OCI-LY1 (cell line): ENCODE measurements at regions not wholly inside any gene's neighbourhood (a gene's known extent, or its start where the extent isn't known, plus 50 kb on each side); places are given as distances from the start of the nearest gene placed in this dataset.

Experiments
- H2AFZ ChIP-seq: fragments of 200-600 bp; sonication (generic), shearing (Covaris generic); 2 replicates; pipeline ENCODE4 v1.6.0; 2014; ENCODE audit warnings: antibody characterized with exemption, mild to moderate bottlenecking, low read length
- H3F3A ChIP-seq: fragments of 200-600 bp; sonication (generic), shearing (Covaris generic); 2 replicates; pipeline ENCODE4 v1.6.0; 2014; ENCODE audit warnings: mild to moderate bottlenecking, antibody characterized with exemption, low read length, moderate library complexity; ENCODE audit not compliant: insufficient read depth
- H3K27ac ChIP-seq: fragments of 200-600 bp; sonication (generic); 2 replicates; pipeline ENCODE4 v1.5.1; 2014; ENCODE audit warnings: low read length, mixed run types, mild to moderate bottlenecking, low read depth; ENCODE audit not compliant: poor library complexity, severe bottlenecking
- H3K27me3 ChIP-seq: fragments of 200-600 bp; sonication (generic); 2 replicates; pipeline ENCODE4 v1.6.0; 2014; ENCODE audit warnings: antibody characterized with exemption, mild to moderate bottlenecking, low read length, moderate library complexity; ENCODE audit not compliant: insufficient read depth
- H3K36me3 ChIP-seq: fragments of 200-600 bp; sonication (generic); 2 replicates; pipeline ENCODE4 v1.6.1; 2014; ENCODE audit warnings: mild to moderate bottlenecking, antibody characterized with exemption, low read length, moderate library complexity, mixed read lengths; ENCODE audit not compliant: insufficient read depth
- H3K4me1 ChIP-seq: fragments of 200-600 bp; sonication (generic); 2 replicates; pipeline ENCODE4 v1.5.1; 2014; ENCODE audit warnings: mild to moderate bottlenecking, low read length, moderate library complexity; ENCODE audit not compliant: insufficient read depth, severe bottlenecking
- H3K4me2 ChIP-seq: fragments of 200-600 bp; sonication (generic), shearing (Covaris generic); 2 replicates; pipeline ENCODE4 v1.6.1; 2014; ENCODE audit warnings: low read length
- H3K4me3 ChIP-seq: fragments of 200-600 bp; sonication (generic); 2 replicates; pipeline ENCODE4 v1.5.1; 2014; ENCODE audit warnings: low read length, low read depth, mild to moderate bottlenecking, mixed read lengths; ENCODE audit not compliant: poor library complexity, severe bottlenecking
- H3K79me2 ChIP-seq: fragments of 200-600 bp; shearing (Covaris generic); 2 replicates; pipeline ENCODE4 v1.6.1; 2016; ENCODE audit warnings: mixed run types, low read length, mixed read lengths; ENCODE audit not compliant: insufficient read depth
- H3K9ac ChIP-seq: fragments of 200-600 bp; sonication (generic), shearing (Covaris generic); 2 replicates; pipeline ENCODE4 v1.6.1; 2014; ENCODE audit warnings: mild to moderate bottlenecking, low read length, mixed read lengths
- H3K9me2 ChIP-seq: fragments of 200-600 bp; sonication (generic), shearing (Covaris generic); 2 replicates; pipeline ENCODE4 v1.6.1; 2014; ENCODE audit warnings: low read depth, mild to moderate bottlenecking, low read length, mixed read lengths
- H3K9me3 ChIP-seq: fragments of 200-600 bp; shearing (Covaris generic); 2 replicates; pipeline ENCODE4 v1.6.1; 2014; ENCODE audit warnings: low read length, mixed read lengths
- H4K20me1 ChIP-seq: fragments of 200-600 bp; sonication (generic), shearing (Covaris generic); 2 replicates; pipeline ENCODE4 v1.6.0; 2016; ENCODE audit warnings: mild to moderate bottlenecking, low read length; ENCODE audit not compliant: insufficient read depth
- EZH2 ChIP-seq: fragments of 200-600 bp; sonication (generic), shearing (Covaris generic); IDR thresholded peaks from 2 replicates; pipeline ENCODE4 v1.8.0; 2017; ENCODE audit warnings: borderline replicate concordance, mixed run types, mild to moderate bottlenecking, antibody characterized with exemption, low read length, moderate library complexity, mixed read lengths
- TF ChIP-seq, protein P1 (sequence below): fragments of 200-600 bp; sonication (generic), shearing (Covaris generic); IDR thresholded peaks from 2 replicates; pipeline ENCODE4 v1.5.1; 2017; ENCODE audit warnings: mild to moderate bottlenecking, antibody characterized with exemption, low read length, moderate library complexity, mixed read lengths

DNA sequence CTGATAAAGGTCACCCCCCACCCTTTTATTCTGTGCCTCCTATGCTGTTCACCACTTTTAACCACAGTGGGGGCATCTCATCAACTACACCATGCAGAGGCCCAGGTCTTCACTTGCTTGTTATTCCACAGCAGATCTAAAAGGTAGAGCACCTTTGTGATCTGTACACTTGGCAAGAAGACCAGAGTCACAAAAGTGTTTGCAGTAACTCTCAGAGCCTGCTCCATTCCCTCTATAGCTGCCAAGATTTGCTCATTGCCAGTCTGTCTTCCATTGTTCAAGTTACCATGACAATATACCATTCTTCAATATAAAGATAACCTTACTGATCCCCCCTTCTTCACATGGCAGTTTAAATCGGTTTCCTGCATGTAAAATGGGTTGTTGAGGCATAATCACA lies 180.0 kb downstream of the TOX3 start:
- no peak overlapping the region for H3K4me3 ChIP-seq
- no peaks in the 10 kb centered on the region for H4K20me1 ChIP-seq
- no peak overlapping the region for H3K4me2 ChIP-seq
- no peaks in the 10 kb centered on the region for H3K36me3 ChIP-seq
- H2AFZ ChIP-seq: no peak overlapping the region
- H3K9ac ChIP-seq: no peak overlapping the region
- no peak overlapping the region for H3K27ac ChIP-seq
- H3K9me2 ChIP-seq: no peaks in the 10 kb centered on the region
- H3F3A ChIP-seq: no peaks in the 10 kb centered on the region
- no peaks in the 10 kb centered on the region for H3K4me1 ChIP-seq
- TF ChIP-seq, protein P1, sequence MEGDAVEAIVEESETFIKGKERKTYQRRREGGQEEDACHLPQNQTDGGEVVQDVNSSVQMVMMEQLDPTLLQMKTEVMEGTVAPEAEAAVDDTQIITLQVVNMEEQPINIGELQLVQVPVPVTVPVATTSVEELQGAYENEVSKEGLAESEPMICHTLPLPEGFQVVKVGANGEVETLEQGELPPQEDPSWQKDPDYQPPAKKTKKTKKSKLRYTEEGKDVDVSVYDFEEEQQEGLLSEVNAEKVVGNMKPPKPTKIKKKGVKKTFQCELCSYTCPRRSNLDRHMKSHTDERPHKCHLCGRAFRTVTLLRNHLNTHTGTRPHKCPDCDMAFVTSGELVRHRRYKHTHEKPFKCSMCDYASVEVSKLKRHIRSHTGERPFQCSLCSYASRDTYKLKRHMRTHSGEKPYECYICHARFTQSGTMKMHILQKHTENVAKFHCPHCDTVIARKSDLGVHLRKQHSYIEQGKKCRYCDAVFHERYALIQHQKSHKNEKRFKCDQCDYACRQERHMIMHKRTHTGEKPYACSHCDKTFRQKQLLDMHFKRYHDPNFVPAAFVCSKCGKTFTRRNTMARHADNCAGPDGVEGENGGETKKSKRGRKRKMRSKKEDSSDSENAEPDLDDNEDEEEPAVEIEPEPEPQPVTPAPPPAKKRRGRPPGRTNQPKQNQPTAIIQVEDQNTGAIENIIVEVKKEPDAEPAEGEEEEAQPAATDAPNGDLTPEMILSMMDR: no peak
- no peak for TF ChIP-seq EZH2
- no peaks in the 10 kb centered on the region for H3K9me3 ChIP-seq
- no peaks in the 10 kb centered on the region for H3K79me2 ChIP-seq
- no peaks in the 10 kb centered on the region for H3K27me3 ChIP-seq

DNA sequence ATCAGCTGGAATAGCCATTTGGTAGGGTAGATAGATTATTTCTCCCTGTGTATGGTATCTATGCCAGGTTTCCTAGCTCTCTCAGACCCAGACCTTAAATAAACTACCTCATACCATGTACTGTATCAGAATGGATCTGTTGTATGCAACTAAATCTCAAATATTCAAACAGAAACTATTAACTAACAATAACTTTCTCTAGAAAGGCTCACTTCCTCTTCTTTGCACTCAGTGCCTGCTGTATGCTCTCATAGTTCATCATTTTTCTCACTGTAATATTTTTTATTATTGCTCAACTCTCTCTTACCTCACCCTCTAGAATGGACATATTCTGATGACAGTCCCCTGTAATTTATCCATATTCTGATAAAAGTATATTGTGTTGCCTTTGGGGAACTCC lies 182.4 kb downstream of the TOX3 start:
- Histone ChIP-seq H3K4me3 (no peak overlapping the region), H4K20me1 (no peaks in the 10 kb centered on the region), H3K27me3 (no peaks in the 10 kb centered on the region), H3K4me2 (no peak overlapping the region), H3K4me1 (no peaks in the 10 kb centered on the region), H3K79me2 (no peaks in the 10 kb centered on the region), H3K9me2 (no peaks in the 10 kb centered on the region), H3K36me3 (no peaks in the 10 kb centered on the region), H2AFZ (no peak overlapping the region), H3K27ac (no peak overlapping the region), H3F3A (no peaks in the 10 kb centered on the region), H3K9ac (no peak overlapping the region), H3K9me3 (no peaks in the 10 kb centered on the region)
- no peak for TF ChIP-seq EZH2
- TF ChIP-seq, protein P1: no peak

- TF ChIP-seq, protein P1: no peak
- no peak for TF ChIP-seq EZH2
- Histone ChIP-seq H3K4me3 (no peak overlapping the region), H3K79me2 (no peaks in the 10 kb centered on the region), H3K9me3 (no peaks in the 10 kb centered on the region), H3K9ac (no peak overlapping the region), H3K9me2 (no peaks in the 10 kb centered on the region), H3F3A (no peaks in the 10 kb centered on the region), H3K27ac (no peak overlapping the region), H2AFZ (no peak overlapping the region), H3K36me3 (no peaks in the 10 kb centered on the region), H4K20me1 (no peaks in the 10 kb centered on the region), H3K4me1 (no peaks in the 10 kb centered on the region), H3K27me3 (no peaks in the 10 kb centered on the region), H3K4me2 (no peak overlapping the region)
Measured at GRCh38 chr16:52363082-52363481, 183.9 kb downstream of the TOX3 start.
